ENCODE measurements at regions not wholly inside any gene's neighbourhood (a gene's known extent, or its start where the extent isn't known, plus 50 kb on each side); places are given as distances from the start of the nearest gene placed in this dataset.

GRCh38 chr22:27144321-27144720 lies 486.9 kb downstream of the MIAT start:
- DNase-seq (ENCODE audit: low read depth in 2 of 2): no peak

- no peak for DNase-seq (ENCODE audit: low read depth in 2 of 2)
These were observed 489.7 kb downstream of the MIAT start for GRCh38 chr22:27146866-27147633.

GRCh38 chr22:27148055-27148454 lies 490.7 kb downstream of the MIAT start:
- DNase-seq (ENCODE audit: low read depth in 2 of 2): no peak

GRCh38 chr22:27148886-27149470 lies 491.6 kb downstream of the MIAT start:
- no peak for DNase-seq (ENCODE audit: low read depth in 2 of 2)

GRCh38 chr22:27149921-27150543 lies 492.6 kb downstream of the MIAT start:
- DNase-seq (ENCODE audit: low read depth in 2 of 2): no peak

- DNase-seq (ENCODE audit: low read depth in 2 of 2): no peak
These were observed 493.2 kb downstream of the MIAT start for GRCh38 chr22:27150544-27150941.

- DNase-seq (ENCODE audit: low read depth in 2 of 2): no peak
These were observed 494.0 kb downstream of the MIAT start for GRCh38 chr22:27151407-27151806.

- DNase-seq (ENCODE audit: low read depth in 2 of 2): no peak
These were observed 494.6 kb downstream of the MIAT start for GRCh38 chr22:27152033-27152432.

GRCh38 chr22:27152883-27153282 lies 495.5 kb downstream of the MIAT start:
- no peak for DNase-seq (ENCODE audit: low read depth in 2 of 2)

GRCh38 chr22:27153386-27153785 lies 496.0 kb downstream of the MIAT start:
- no peak for DNase-seq (ENCODE audit: low read depth in 2 of 2)

- DNase-seq (ENCODE audit: low read depth in 2 of 2): no peak
These were observed 497.3 kb downstream of the MIAT start for GRCh38 chr22:27154717-27155116.

GRCh38 chr22:27156821-27157489 lies 499.6 kb downstream of the MIAT start:
- no peak for DNase-seq (ENCODE audit: low read depth in 2 of 2)

- DNase-seq (ENCODE audit: low read depth in 2 of 2): no peak
These were observed 500.4 kb downstream of the MIAT start for GRCh38 chr22:27157666-27158370.

- DNase-seq (ENCODE audit: low read depth in 2 of 2): no peak
These were observed 501.6 kb downstream of the MIAT start for GRCh38 chr22:27159016-27159415.

GRCh38 chr22:27159716-27160295 lies 502.4 kb downstream of the MIAT start:
- DNase-seq (ENCODE audit: low read depth in 2 of 2): no peak

GRCh38 chr22:27163162-27164137 lies 506.1 kb downstream of the MIAT start:
- no peak for DNase-seq (ENCODE audit: low read depth in 2 of 2)

GRCh38 chr22:27164781-27165503 lies 507.6 kb downstream of the MIAT start:
- DNase-seq (ENCODE audit: low read depth in 2 of 2): no peak

GRCh38 chr22:27168681-27169080 lies 511.3 kb downstream of the MIAT start:
- no peak for DNase-seq (ENCODE audit: low read depth in 2 of 2)

- DNase-seq (ENCODE audit: low read depth in 2 of 2): no peak
These were observed 513.1 kb downstream of the MIAT start for GRCh38 chr22:27170491-27170890.

- DNase-seq (ENCODE audit: low read depth in 2 of 2): no peak
These were observed 513.8 kb downstream of the MIAT start for GRCh38 chr22:27171212-27171611.
